Glutamatergic neuron (in vitro differentiated cells): ENCODE measurements at regions not wholly inside any gene's neighbourhood (a gene's known extent, or its start where the extent isn't known, plus 50 kb on each side); places are given as distances from the start of the nearest gene placed in this dataset.

Experiments used
- DNase-seq: peaks from one replicate; pipeline ENCODE4 v3.0.0; 2022
- H3K27ac Mint-ChIP-seq: one replicate; pipeline ENCODE4 v1.8.0; 2020; ENCODE audit warnings: mild to moderate bottlenecking, mixed read lengths, inconsistent platforms; ENCODE audit not compliant: unreplicated experiment
- H3K27me3 Mint-ChIP-seq: one replicate; pipeline ENCODE4 v1.8.0; 2020; ENCODE audit warnings: mild to moderate bottlenecking, moderate library complexity, mixed read lengths, inconsistent platforms; ENCODE audit not compliant: unreplicated experiment
- H3K36me3 Mint-ChIP-seq: one replicate; pipeline ENCODE4 v1.8.0; 2020; ENCODE audit warnings: mild to moderate bottlenecking, mixed read lengths, inconsistent platforms; ENCODE audit not compliant: unreplicated experiment
- H3K4me1 Mint-ChIP-seq: one replicate; pipeline ENCODE4 v1.8.0; 2020; ENCODE audit warnings: mild to moderate bottlenecking, low read depth, mixed read lengths, inconsistent platforms; ENCODE audit not compliant: unreplicated experiment
- H3K4me3 Mint-ChIP-seq: one replicate; pipeline ENCODE4 v1.8.0; 2020; ENCODE audit warnings: mild to moderate bottlenecking, mixed read lengths, inconsistent platforms; ENCODE audit not compliant: unreplicated experiment
- H3K9me3 Mint-ChIP-seq: one replicate; pipeline ENCODE4 v1.8.0; 2020; ENCODE audit warnings: mild to moderate bottlenecking, moderate library complexity, mixed read lengths, inconsistent platforms; ENCODE audit not compliant: unreplicated experiment
- TF ChIP-seq, protein P1 (sequence below): fragments of 200-600 bp; sonication (generic); IDR thresholded peaks from one replicate; pipeline ENCODE4 v1.5.0; 2021; ENCODE audit not compliant: partially characterized antibody, unreplicated experiment

DNA sequence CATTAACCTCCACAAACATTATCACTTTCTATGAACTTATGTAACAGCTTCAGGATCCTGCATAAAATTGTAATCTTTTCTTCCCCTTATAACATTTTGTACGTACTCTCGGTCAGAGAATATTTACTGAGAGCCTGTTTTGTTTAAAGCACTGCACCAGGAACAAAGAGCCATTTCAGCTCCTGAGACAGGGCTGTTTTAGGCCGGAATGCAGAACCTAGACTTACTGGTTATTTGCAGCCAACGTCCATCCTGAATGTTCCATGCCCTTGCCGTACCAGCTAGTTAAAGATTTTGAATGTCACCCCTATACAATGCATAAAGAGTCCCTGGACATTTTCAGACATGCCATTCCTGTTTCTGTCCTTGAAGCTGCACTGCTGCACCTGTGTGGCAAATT is 248.8 kb downstream of the PCDH7 start:
- H3K36me3 Mint-ChIP-seq: no peaks in the 10 kb centered on the region
- H3K9me3 Mint-ChIP-seq: no peaks in the 10 kb centered on the region
- no peak overlapping the region for H3K27ac Mint-ChIP-seq
- no peaks in the 10 kb centered on the region for H3K4me1 Mint-ChIP-seq
- no peak overlapping the region for H3K4me3 Mint-ChIP-seq
- H3K27me3 Mint-ChIP-seq: no peaks in the 10 kb centered on the region
- TF ChIP-seq, protein P1, sequence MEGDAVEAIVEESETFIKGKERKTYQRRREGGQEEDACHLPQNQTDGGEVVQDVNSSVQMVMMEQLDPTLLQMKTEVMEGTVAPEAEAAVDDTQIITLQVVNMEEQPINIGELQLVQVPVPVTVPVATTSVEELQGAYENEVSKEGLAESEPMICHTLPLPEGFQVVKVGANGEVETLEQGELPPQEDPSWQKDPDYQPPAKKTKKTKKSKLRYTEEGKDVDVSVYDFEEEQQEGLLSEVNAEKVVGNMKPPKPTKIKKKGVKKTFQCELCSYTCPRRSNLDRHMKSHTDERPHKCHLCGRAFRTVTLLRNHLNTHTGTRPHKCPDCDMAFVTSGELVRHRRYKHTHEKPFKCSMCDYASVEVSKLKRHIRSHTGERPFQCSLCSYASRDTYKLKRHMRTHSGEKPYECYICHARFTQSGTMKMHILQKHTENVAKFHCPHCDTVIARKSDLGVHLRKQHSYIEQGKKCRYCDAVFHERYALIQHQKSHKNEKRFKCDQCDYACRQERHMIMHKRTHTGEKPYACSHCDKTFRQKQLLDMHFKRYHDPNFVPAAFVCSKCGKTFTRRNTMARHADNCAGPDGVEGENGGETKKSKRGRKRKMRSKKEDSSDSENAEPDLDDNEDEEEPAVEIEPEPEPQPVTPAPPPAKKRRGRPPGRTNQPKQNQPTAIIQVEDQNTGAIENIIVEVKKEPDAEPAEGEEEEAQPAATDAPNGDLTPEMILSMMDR: no peak
- no peak for DNase-seq

DNA sequence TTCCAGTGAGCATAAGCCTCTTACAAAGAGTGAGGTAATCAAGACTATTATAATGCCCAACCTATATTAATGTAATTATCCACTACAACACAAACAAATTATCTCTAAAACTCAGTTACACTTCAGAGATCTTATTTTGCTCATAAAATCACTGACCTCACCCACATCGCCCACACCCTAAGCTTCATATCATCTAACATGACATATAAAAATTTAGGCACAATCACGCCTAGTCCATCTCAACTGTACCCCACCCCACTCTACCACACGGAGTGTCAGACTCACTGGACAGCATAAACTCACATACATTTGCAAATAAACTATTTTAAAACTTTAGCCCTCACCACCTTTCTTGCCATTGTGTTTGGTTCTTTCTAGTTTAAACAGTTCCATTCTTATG is 252.4 kb downstream of the PCDH7 start:
- TF ChIP-seq, protein P1: no peak
- no peaks in the 10 kb centered on the region for H3K27me3 Mint-ChIP-seq
- H3K36me3 Mint-ChIP-seq: no peaks in the 10 kb centered on the region
- peaks cover 1% of the 10 kb centered on the region for H3K9me3 Mint-ChIP-seq
- H3K27ac Mint-ChIP-seq: no peak overlapping the region
- no peak for DNase-seq
- no peak overlapping the region for H3K4me3 Mint-ChIP-seq
- H3K4me1 Mint-ChIP-seq: no peaks in the 10 kb centered on the region

DNA sequence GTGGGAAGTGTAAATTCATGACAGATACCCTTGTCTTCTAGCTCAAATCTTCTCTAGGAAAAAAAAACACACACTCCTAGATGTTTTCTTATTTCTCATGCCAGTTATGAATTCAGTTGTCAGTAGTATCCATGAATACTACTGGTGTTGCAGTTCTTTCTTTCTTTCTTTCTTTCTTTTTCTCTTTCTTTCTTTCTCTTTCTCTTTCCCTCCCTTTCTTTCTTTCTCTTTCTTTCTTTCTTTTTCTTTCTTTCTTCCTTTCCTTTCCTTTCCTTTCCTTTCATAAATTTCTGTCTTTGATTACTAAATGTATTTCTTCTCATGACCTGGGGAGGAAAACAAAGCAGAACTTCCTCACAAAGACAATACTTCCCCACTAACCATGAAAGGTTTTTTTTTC is 253.8 kb downstream of the PCDH7 start:
- DNase-seq: no peak
- TF ChIP-seq, protein P1: no peak
- H3K9me3 Mint-ChIP-seq: peaks cover 2% of the 10 kb centered on the region
- H3K27ac Mint-ChIP-seq: no peak overlapping the region
- no peaks in the 10 kb centered on the region for H3K36me3 Mint-ChIP-seq
- no peaks in the 10 kb centered on the region for H3K27me3 Mint-ChIP-seq
- H3K4me1 Mint-ChIP-seq: no peaks in the 10 kb centered on the region
- no peak overlapping the region for H3K4me3 Mint-ChIP-seq

DNA sequence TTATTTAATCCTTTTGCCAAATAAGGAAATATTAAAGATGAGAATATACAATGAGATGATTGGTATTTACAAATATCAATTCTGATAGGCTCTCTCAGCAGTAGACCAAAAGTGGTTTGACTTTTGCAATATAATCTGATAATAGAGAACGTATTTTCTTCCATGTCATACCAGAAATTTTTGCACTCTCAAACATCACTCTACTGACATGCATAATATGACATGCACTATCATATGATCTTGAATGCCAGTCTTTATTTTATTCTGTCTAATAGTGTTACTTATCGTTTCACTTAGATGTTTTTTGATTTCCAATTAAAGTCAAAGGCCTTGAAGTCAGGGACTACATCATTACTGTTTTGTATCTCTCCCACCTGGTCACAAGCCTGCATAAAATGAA is 259.2 kb downstream of the PCDH7 start:
- TF ChIP-seq, protein P1: no peak
- H3K4me1 Mint-ChIP-seq: no peaks in the 10 kb centered on the region
- DNase-seq: no peak
- H3K36me3 Mint-ChIP-seq: no peaks in the 10 kb centered on the region
- H3K9me3 Mint-ChIP-seq: peaks cover 2% of the 10 kb centered on the region
- no peak overlapping the region for H3K4me3 Mint-ChIP-seq
- H3K27me3 Mint-ChIP-seq: no peaks in the 10 kb centered on the region
- no peak overlapping the region for H3K27ac Mint-ChIP-seq

DNA sequence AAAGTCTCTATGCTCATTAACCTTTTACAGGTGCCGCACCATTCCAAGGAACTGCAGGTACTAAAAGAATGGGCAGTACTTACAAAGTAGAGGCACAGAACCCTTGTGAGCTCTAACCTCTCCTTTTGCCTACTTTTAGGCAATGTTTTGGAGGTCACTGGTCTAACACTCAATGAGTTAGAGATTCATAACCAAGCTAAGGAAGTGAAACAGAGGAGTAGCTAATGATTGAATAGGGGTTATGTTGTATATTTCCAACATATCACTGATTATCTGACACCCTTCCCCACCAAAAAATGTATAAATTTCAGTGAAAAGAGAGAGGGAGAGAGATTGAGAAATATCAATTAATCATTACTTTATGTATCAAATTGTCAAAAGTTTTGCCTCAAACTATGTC is 269.3 kb downstream of the PCDH7 start:
- no peak overlapping the region for H3K4me3 Mint-ChIP-seq
- no peaks in the 10 kb centered on the region for H3K4me1 Mint-ChIP-seq
- H3K36me3 Mint-ChIP-seq: no peaks in the 10 kb centered on the region
- H3K27me3 Mint-ChIP-seq: no peaks in the 10 kb centered on the region
- H3K27ac Mint-ChIP-seq: no peak overlapping the region
- TF ChIP-seq, protein P1: no peak
- DNase-seq: no peak
- no peaks in the 10 kb centered on the region for H3K9me3 Mint-ChIP-seq
